WERI-Rb-1 (cell line): ENCODE measurements at regions not wholly inside any gene's neighbourhood (a gene's known extent, or its start where the extent isn't known, plus 50 kb on each side); places are given as distances from the start of the nearest gene placed in this dataset.

ENCODE experiments used
- DNase-seq: peaks from one replicate; pipeline ENCODE4 v3.0.0-alpha.2; 2020
- H3K27ac ChIP-seq: fragments of 250-450 bp; sonication (Bioruptor Pico); 2 replicates; pipeline ENCODE4 v1.5.1; 2020; ENCODE audit warnings: mild to moderate bottlenecking, moderate library complexity
- H3K27me3 ChIP-seq: fragments of 250-450 bp; sonication (Bioruptor Pico); 2 replicates; pipeline ENCODE4 v1.5.1; 2021; ENCODE audit warnings: mild to moderate bottlenecking, low read depth, moderate library complexity; ENCODE audit not compliant: insufficient read depth, severe bottlenecking
- H3K36me3 ChIP-seq: fragments of 250-450 bp; sonication (Bioruptor Pico); 2 replicates; pipeline ENCODE4 v1.5.1; 2020; ENCODE audit warnings: mild to moderate bottlenecking, moderate library complexity
- H3K4me3 ChIP-seq: 2 replicates; pipeline ENCODE4 v1.5.1; 2011; ENCODE audit warnings: low read depth, mild to moderate bottlenecking, control low read depth, low read length
- H3K9me3 ChIP-seq: fragments of 250-450 bp; sonication (Bioruptor Pico); 2 replicates; pipeline ENCODE4 v1.5.1; 2021; ENCODE audit warnings: mild to moderate bottlenecking, moderate library complexity; ENCODE audit not compliant: severe bottlenecking
- CTCF ChIP-seq: IDR thresholded peaks from 2 replicates; pipeline ENCODE4 v1.5.1; 2011; ENCODE audit warnings: low read depth, mild to moderate bottlenecking, control low read depth, inconsistent platforms, low read length

- no peak for DNase-seq
- Histone ChIP-seq H3K36me3 (no peaks in the 10 kb centered on the region), H3K9me3 (no peaks in the 10 kb centered on the region), H3K4me3 (no peak overlapping the region), H3K27me3 (no peaks in the 10 kb centered on the region), H3K27ac (no peak overlapping the region)
- no peak for TF ChIP-seq CTCF
Measured at GRCh38 chr1:184219883-184220282, 166.9 kb upstream of the C1orf21 start.

- H3K27ac ChIP-seq, result no peak overlapping the region
- no peak overlapping the region for H3K4me3 ChIP-seq
- H3K27me3 ChIP-seq, result no peaks in the 10 kb centered on the region
- no peak for TF ChIP-seq CTCF
- no peaks in the 10 kb centered on the region for H3K9me3 ChIP-seq
- no peak for DNase-seq
- no peaks in the 10 kb centered on the region for H3K36me3 ChIP-seq
Measured at GRCh38 chr1:184221087-184221486, 165.7 kb upstream of the C1orf21 start.

- Histone ChIP-seq H3K4me3 (no peak overlapping the region), H3K9me3 (no peaks in the 10 kb centered on the region), H3K36me3 (no peaks in the 10 kb centered on the region), H3K27me3 (no peaks in the 10 kb centered on the region), H3K27ac (no peak overlapping the region)
- DNase-seq, result peak; percentile 42
- TF ChIP-seq CTCF, result peak; percentile 78
Measured at GRCh38 chr1:184222652-184223052, 164.2 kb upstream of the C1orf21 start.

- no peak overlapping the region for H3K4me3 ChIP-seq
- DNase-seq, result no peak
- H3K36me3 ChIP-seq, result no peaks in the 10 kb centered on the region
- H3K27ac ChIP-seq, result no peak overlapping the region
- no peaks in the 10 kb centered on the region for H3K27me3 ChIP-seq
- TF ChIP-seq CTCF, result no peak
- no peaks in the 10 kb centered on the region for H3K9me3 ChIP-seq
Measured at GRCh38 chr1:184223216-184223615, 163.6 kb upstream of the C1orf21 start.

- no peak overlapping the region for H3K27ac ChIP-seq
- H3K36me3 ChIP-seq, result no peaks in the 10 kb centered on the region
- H3K4me3 ChIP-seq, result no peak overlapping the region
- no peaks in the 10 kb centered on the region for H3K27me3 ChIP-seq
- H3K9me3 ChIP-seq, result no peaks in the 10 kb centered on the region
- no peak for DNase-seq
- no peak for TF ChIP-seq CTCF
Measured at GRCh38 chr1:184225283-184226099, 161.3 kb upstream of the C1orf21 start.

- H3K4me3 ChIP-seq, result no peak overlapping the region
- no peak for TF ChIP-seq CTCF
- no peaks in the 10 kb centered on the region for H3K9me3 ChIP-seq
- no peak overlapping the region for H3K27ac ChIP-seq
- H3K27me3 ChIP-seq, result no peaks in the 10 kb centered on the region
- no peak for DNase-seq
- no peaks in the 10 kb centered on the region for H3K36me3 ChIP-seq
Measured at GRCh38 chr1:184226100-184226487, 160.7 kb upstream of the C1orf21 start.
